ENCODE measurements at regions not wholly inside any gene's neighbourhood (a gene's known extent, or its start where the extent isn't known, plus 50 kb on each side); places are given as distances from the start of the nearest gene placed in this dataset.

DNA sequence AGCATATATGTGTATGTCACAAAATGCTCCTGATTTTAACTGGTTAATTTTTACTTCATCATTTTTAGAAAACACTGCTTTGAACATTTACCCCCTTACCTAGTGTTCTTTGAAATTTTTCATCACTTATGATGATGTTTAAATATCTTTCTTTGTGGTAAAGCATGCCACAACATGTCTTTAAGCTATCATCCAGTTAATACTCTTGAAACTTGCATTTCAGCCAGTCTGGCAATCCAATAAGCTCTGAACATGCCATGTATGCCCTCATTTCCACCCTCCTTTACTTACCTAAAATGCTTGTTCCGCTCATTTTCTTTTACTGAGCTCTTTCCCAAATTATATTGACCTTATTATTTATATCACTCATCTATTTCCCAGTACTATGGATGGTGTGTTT lies 581.2 kb downstream of the RAPGEF2 start:
- DNase-seq (ENCODE audit: low spot score): no peak
- no peak overlapping the region for H3K4me3 ChIP-seq (ENCODE audit: low read depth, low read length, poor library complexity, severe bottlenecking)
- intact Hi-C loops (cut with micrococcal nuclease; ENCODE audit: unreplicated experiment): no loop called here
- CTCF ChIA-PET: no interaction called here
- H3K4me1 ChIP-seq (ENCODE audit: insufficient read depth, low read length, poor library complexity, severe bottlenecking): peaks cover 30% of the 10 kb centered on the region
- peaks cover 34% of the 10 kb centered on the region for H3K27me3 ChIP-seq (replicated peaks; ENCODE audit: insufficient read depth, low read depth, low read length, poor library complexity)
- TF ChIP-seq CTCF (conservative IDR thresholded peaks at IDR 0.05; ENCODE audit: low read depth, low read length): no peak
- TF ChIP-seq EZH2 (IDR thresholded peaks at IDR 0.05; ENCODE audit: borderline replicate concordance, low read depth, low read length, poor library complexity, severe bottlenecking): no peak
- H3K36me3 ChIP-seq (ENCODE audit: insufficient read depth, low read length, poor library complexity, severe bottlenecking): no peaks in the 10 kb centered on the region
- no TSS peak for BruUV-seq (replicated peaks)
- no peaks in the 10 kb centered on the region for H3K9me3 ChIP-seq (ENCODE audit: low read depth, low read length, poor library complexity, severe bottlenecking)
- no peak overlapping the region for H3K27ac ChIP-seq (ENCODE audit: low read depth, low read length, poor library complexity, severe bottlenecking)
- POLR2A ChIA-PET (ENCODE audit: low non-redundant PET): no interaction called here

DNA sequence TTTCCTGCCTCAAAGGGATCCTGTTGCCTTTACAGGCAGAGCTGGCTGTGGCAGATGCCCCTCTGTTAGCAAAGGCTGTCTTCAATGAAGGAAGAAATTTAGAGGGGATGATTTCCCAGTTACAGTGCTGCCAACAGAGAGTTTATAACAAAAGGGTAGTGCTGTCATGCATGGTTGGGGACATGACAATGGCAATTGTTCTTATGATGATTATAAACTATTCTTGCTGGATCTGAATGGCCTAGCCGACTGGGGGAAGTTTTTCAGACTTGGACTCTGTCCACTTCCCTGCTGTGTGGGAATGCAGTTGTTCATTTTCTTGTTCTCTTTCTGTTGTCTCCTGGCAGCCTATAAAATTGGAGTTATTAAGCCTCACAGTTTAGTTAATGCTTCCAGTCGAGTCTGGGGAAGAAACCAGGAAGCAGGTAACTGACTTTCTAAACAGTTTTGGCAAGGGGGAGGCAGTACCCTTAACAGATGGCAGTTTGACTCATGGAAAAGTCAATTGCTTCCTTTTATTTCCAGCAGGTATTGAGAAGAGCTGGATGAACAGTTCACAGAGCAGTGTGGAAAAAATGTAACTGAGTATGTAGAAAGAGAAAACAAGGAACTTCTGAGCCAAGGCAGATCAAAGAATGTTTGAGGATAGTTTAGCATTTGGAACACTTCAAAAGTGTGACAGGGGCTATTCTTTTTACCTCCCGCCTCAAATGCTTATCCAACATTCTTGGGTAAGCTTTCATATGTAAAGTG lies 582.6 kb downstream of the RAPGEF2 start:
- POLR2A ChIA-PET (ENCODE audit: low non-redundant PET): no interaction called here
- CTCF ChIA-PET: interaction anchor here (0.6 kb wide), 1 partner anchor 100 kb away, joined by 6 read pairs; no protein-coding TSS in a partner anchor

DNA sequence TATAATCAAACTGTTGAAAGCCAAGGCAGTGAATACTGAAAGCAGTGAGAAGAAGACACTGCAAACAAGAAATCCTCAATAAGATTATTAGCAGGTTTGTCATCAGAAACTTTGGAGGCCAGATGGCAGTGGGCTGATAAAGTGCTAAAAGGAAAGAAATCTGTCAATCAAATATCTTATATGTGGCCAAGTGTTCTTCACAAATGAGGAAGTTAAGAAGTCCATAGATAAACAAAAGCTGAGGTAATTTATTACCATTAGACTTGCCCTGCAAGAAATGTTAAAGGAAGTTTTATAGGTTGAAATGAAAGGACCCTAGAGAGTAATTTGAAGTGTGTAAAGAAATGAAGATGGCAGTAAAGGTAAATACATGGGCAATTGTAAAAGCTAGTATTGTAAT lies 586.6 kb downstream of the RAPGEF2 start:
- CTCF ChIA-PET: no interaction called here

More for the DNA sequence above, 582.6 kb downstream of the RAPGEF2 start:
- Histone ChIP-seq H3K36me3 (ENCODE audit: insufficient read depth, low read length, poor library complexity, severe bottlenecking) (no peaks in the 10 kb centered on the region), H3K4me3 (ENCODE audit: low read depth, low read length, poor library complexity, severe bottlenecking) (no peak overlapping the region), H3K4me1 (ENCODE audit: insufficient read depth, low read length, poor library complexity, severe bottlenecking) (peaks cover 27% of the 10 kb centered on the region), H3K9me3 (ENCODE audit: low read depth, low read length, poor library complexity, severe bottlenecking) (no peaks in the 10 kb centered on the region), H3K27ac (ENCODE audit: low read depth, low read length, poor library complexity, severe bottlenecking) (no peak overlapping the region), H3K27me3 (replicated peaks; ENCODE audit: insufficient read depth, low read depth, low read length, poor library complexity) (peaks cover 20% of the 10 kb centered on the region)
- DNase-seq (ENCODE audit: low spot score): peak; percentile 88
- intact Hi-C loops (cut with micrococcal nuclease; ENCODE audit: unreplicated experiment): no loop called here
- TF ChIP-seq EZH2 (IDR thresholded peaks at IDR 0.05; ENCODE audit: borderline replicate concordance, low read depth, low read length, poor library complexity, severe bottlenecking): no peak
- no peak for TF ChIP-seq CTCF (conservative IDR thresholded peaks at IDR 0.05; ENCODE audit: low read depth, low read length)
- no TSS peak for BruUV-seq (replicated peaks)

More for the DNA sequence above, 586.6 kb downstream of the RAPGEF2 start:
- intact Hi-C loops (cut with micrococcal nuclease; ENCODE audit: unreplicated experiment): no loop called here
- Histone ChIP-seq H3K36me3 (ENCODE audit: insufficient read depth, low read length, poor library complexity, severe bottlenecking) (no peaks in the 10 kb centered on the region), H3K4me1 (ENCODE audit: insufficient read depth, low read length, poor library complexity, severe bottlenecking) (peaks cover 23% of the 10 kb centered on the region), H3K9me3 (ENCODE audit: low read depth, low read length, poor library complexity, severe bottlenecking) (peaks cover 17% of the 10 kb centered on the region), H3K27me3 (replicated peaks; ENCODE audit: insufficient read depth, low read depth, low read length, poor library complexity) (no peaks in the 10 kb centered on the region), H3K27ac (ENCODE audit: low read depth, low read length, poor library complexity, severe bottlenecking) (no peak overlapping the region), H3K4me3 (ENCODE audit: low read depth, low read length, poor library complexity, severe bottlenecking) (no peak overlapping the region)
- TF ChIP-seq EZH2 (IDR thresholded peaks at IDR 0.05; ENCODE audit: borderline replicate concordance, low read depth, low read length, poor library complexity, severe bottlenecking): no peak
- TF ChIP-seq CTCF (conservative IDR thresholded peaks at IDR 0.05; ENCODE audit: low read depth, low read length): no peak
- BruUV-seq (replicated peaks): no TSS peak
- POLR2A ChIA-PET (ENCODE audit: low non-redundant PET): no interaction called here
- DNase-seq (ENCODE audit: low spot score): no peak

Measured in A673 (cell line).